IMR-90 (cell line): ENCODE measurements at regions not wholly inside any gene's neighbourhood (a gene's known extent, or its start where the extent isn't known, plus 50 kb on each side); places are given as distances from the start of the nearest gene placed in this dataset. TPM values are rescaled to one million over a fixed set of nuclear protein-coding genes. Genes with fewer than 3 reads are reported as not detected.

Experiments used
- microRNA-seq, 2 experiments: library from miRNA; stranded (forward) in 1 of 2; unstranded in 1 of 2; fragments of 10-50 nt in 1 of 2; fragments of <30 nt in 1 of 2; gene quantifications in 1 of 2; microRNA quantifications in 1 of 2; one replicate each; pipeline versions ENCODE3 to v1.1.0; 2013 to 2020; ENCODE audit not compliant: insufficient read depth in 1 of 2, insufficient read length in 1 of 2, unreplicated experiment in 1 of 2
- small RNA-seq, 5 experiments: library from RNA; depleted of rRNA; stranded (forward); fragments of <200 nt; gene quantifications; one replicate each; pipeline ENCODE3, GENCODE V24; 2012

Small RNA genes lying in the stretch of these regions (microRNA-seq; reads per million reads assigned to microRNA genes)
- gene AC234064.1 (ENCODE audit: insufficient read depth, insufficient read length) = not detected

Small RNA genes lying in the stretch of these regions (small RNA-seq; reads per million reads assigned to genes)
- gene AC234064.1 = 0 reads per million in 5 experiments
